ENCODE measurements at regions not wholly inside any gene's neighbourhood (a gene's known extent, or its start where the extent isn't known, plus 50 kb on each side); places are given as distances from the start of the nearest gene placed in this dataset.
"Not testable (repeated sequence)": the region's sequence is repeated elsewhere in the genome, so short reads cannot be mapped to it uniquely, and the experiment has no call there.

DNA sequence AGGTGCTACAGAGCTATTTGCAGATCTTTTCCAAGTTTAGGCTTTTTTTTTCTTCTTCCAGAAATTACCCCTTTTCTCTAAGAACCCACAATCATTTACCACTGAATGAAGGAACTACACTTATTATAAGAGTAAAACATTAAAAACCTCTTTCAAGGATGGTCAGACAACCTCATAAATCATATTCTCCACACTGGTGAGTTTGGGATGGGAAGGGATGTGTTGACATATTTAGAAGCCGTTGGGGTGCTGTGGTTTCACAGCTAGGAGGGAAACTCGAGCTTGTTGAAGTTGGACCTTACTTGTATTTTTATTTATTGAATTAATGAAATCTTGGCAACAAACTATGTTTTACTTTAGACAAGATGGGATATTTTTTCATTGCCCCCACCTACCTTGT lies 289.4 kb upstream of the MEIS1 start:
- TF ChIP-seq, protein P1, sequence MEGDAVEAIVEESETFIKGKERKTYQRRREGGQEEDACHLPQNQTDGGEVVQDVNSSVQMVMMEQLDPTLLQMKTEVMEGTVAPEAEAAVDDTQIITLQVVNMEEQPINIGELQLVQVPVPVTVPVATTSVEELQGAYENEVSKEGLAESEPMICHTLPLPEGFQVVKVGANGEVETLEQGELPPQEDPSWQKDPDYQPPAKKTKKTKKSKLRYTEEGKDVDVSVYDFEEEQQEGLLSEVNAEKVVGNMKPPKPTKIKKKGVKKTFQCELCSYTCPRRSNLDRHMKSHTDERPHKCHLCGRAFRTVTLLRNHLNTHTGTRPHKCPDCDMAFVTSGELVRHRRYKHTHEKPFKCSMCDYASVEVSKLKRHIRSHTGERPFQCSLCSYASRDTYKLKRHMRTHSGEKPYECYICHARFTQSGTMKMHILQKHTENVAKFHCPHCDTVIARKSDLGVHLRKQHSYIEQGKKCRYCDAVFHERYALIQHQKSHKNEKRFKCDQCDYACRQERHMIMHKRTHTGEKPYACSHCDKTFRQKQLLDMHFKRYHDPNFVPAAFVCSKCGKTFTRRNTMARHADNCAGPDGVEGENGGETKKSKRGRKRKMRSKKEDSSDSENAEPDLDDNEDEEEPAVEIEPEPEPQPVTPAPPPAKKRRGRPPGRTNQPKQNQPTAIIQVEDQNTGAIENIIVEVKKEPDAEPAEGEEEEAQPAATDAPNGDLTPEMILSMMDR (IDR thresholded peaks at IDR 0.05) = no peak
- no peaks in the 10 kb centered on the region for H3K36me3 ChIP-seq (replicated peaks in 1 of 2; ENCODE audit: control insufficient read depth in 1 of 2, insufficient read depth in 2 of 2, low read length in 2 of 2)
- no peaks in the 10 kb centered on the region for H3K4me1 ChIP-seq (ENCODE audit: control insufficient read depth in 1 of 2, insufficient read depth in 2 of 2, low read length in 2 of 2)
- no peak overlapping the region for H3K9ac ChIP-seq (ENCODE audit: insufficient read depth, low read length, poor library complexity, severe bottlenecking)
- Mint-ChIP-seq H3K36me3 (no peaks in the 10 kb centered on the region), H3K9me3 (peaks cover 2 to 18% (median 6%) of the 10 kb centered on the region in 7 donors), H3K27me3 (ENCODE audit: low read depth in 3 of 3) (peaks cover 2 to 5% (median 3%) of the 10 kb centered on the region in 3 donors), H3K27ac (no peak overlapping the region), H3K4me3 (no peak overlapping the region), H3K4me1 (no peaks in the 10 kb centered on the region)
- H3K9me3 ChIP-seq (replicated peaks in 1 of 2; ENCODE audit: control insufficient read depth in 1 of 2, insufficient read depth in 1 of 2, low read length in 2 of 2) = peaks cover 0 to 4% of the 10 kb centered on the region in 2 donors
- H3K27ac ChIP-seq (ENCODE audit: low read depth in 1 of 2, low read length in 2 of 2) = no peak overlapping the region
- H3K27me3 ChIP-seq (ENCODE audit: control insufficient read depth in 2 of 2, insufficient read depth in 2 of 2, low read length in 2 of 2) = no peaks in the 10 kb centered on the region
- no peak overlapping the region for H3K4me3 ChIP-seq (replicated peaks in 1 of 3; ENCODE audit: low read depth in 2 of 3, low read length in 3 of 3)
- no peak overlapping the region for H2AFZ ChIP-seq (ENCODE audit: insufficient read depth, low read depth, low read length, poor library complexity, severe bottlenecking)
- no peak overlapping the region for H3K4me2 ChIP-seq (replicated peaks; ENCODE audit: extremely low read depth, low read length, poor library complexity, severe bottlenecking)
- no peaks in the 10 kb centered on the region for H4K20me1 ChIP-seq (ENCODE audit: insufficient read depth, low read length)
- DNase-seq = no peak
- no peaks in the 10 kb centered on the region for H3K79me2 ChIP-seq (ENCODE audit: insufficient read depth, low read length)
- intact Hi-C loops (cut with micrococcal nuclease) = no loop called here
- WGBS (ENCODE audit: insufficient coverage) = no CpG with 5 or more reads among the region's 2 CpGs

DNA sequence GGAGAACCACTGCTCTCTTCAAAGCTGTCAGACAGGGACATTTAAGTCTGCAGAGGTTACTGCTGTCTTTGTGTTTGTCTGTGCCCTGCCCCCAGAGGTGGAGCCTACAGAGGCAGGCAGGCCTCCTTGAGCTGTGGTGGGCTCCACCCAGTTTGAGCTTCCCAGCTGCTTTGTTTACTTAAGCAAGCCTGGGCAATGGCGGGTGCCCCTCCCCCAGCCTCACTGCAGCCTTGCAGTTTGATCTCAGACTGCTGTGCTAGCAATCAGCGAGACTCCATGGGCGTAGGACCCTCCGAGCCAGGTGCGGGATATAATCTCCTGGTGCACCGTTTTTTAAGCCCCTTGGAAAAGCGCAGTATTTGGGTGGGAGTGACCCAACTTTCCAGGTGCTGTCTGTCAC lies 290.6 kb upstream of the MEIS1 start:
- H2AFZ ChIP-seq (ENCODE audit: insufficient read depth, low read depth, low read length, poor library complexity, severe bottlenecking); H3K27ac ChIP-seq (ENCODE audit: low read depth in 1 of 2, low read length in 2 of 2); H3K4me2 ChIP-seq (replicated peaks; ENCODE audit: extremely low read depth, low read length, poor library complexity, severe bottlenecking); H3K4me3 ChIP-seq (replicated peaks in 1 of 3; ENCODE audit: low read depth in 2 of 3, low read length in 3 of 3); H3K27me3 ChIP-seq (ENCODE audit: control insufficient read depth in 2 of 2, insufficient read depth in 2 of 2, low read length in 2 of 2); H3K79me2 ChIP-seq (ENCODE audit: insufficient read depth, low read length); H3K36me3 ChIP-seq (replicated peaks in 1 of 2; ENCODE audit: control insufficient read depth in 1 of 2, insufficient read depth in 2 of 2, low read length in 2 of 2); H3K27me3 Mint-ChIP-seq (ENCODE audit: low read depth in 3 of 3); H4K20me1 ChIP-seq (ENCODE audit: insufficient read depth, low read length); H3K9ac ChIP-seq (ENCODE audit: insufficient read depth, low read length, poor library complexity, severe bottlenecking); DNase-seq; H3K4me3 Mint-ChIP-seq; H3K4me1 ChIP-seq (ENCODE audit: control insufficient read depth in 1 of 2, insufficient read depth in 2 of 2, low read length in 2 of 2); intact Hi-C loops (cut with micrococcal nuclease); H3K9me3 ChIP-seq (replicated peaks in 1 of 2; ENCODE audit: control insufficient read depth in 1 of 2, insufficient read depth in 1 of 2, low read length in 2 of 2); H3K4me1 Mint-ChIP-seq; H3K27ac Mint-ChIP-seq; H3K36me3 Mint-ChIP-seq: not testable (repeated sequence)
- H3K9me3 Mint-ChIP-seq = peaks cover 3 to 15% (median 6%) of the 10 kb centered on the region in 7 donors
- 92% methylated on average over 4 of the region's 7 CpGs for WGBS (ENCODE audit: insufficient coverage)

Data from CD14-positive monocyte (primary cell).